Activated CD4-positive, alpha-beta T cell treated with anti-CD3 and anti-CD28 coated beads for 4 hours (primary cell): ENCODE measurements at regions not wholly inside any gene's neighbourhood (a gene's known extent, or its start where the extent isn't known, plus 50 kb on each side); places are given as distances from the start of the nearest gene placed in this dataset.
"Not testable (repeated sequence)": the region's sequence is repeated elsewhere in the genome, so short reads cannot be mapped to it uniquely, and the experiment has no call there.

ENCODE experiments used
- DNase-seq, 2 donors: peaks; one replicate each; pipeline ENCODE4 v3.0.0-alpha.2; 2020

GRCh38 chr12:131464081-131464480 is 246.8 kb upstream of the SFSWAP start:
- no peak for DNase-seq

DNA sequence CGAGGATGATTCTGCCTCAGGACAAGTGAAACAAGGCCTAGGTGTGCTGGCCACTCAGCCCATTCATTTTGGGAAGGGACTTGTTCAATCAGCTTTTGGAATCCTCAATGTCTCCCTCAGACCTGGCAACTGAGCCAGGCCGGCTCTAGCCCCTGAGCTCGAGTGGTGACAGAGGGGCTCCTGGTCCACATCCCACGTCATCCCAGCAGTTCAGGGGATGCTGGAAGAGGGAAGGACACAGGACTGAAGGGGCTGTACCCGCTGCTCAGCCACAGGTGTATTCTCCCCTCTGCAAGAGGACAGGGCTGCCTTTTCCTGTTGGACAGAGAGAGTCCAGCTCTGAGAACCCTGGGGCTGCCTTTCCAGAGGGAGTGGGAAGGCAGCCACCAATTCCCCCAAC is 244.6 kb upstream of the SFSWAP start:
- DNase-seq = no peak

GRCh38 chr12:131466932-131467331 is 244.0 kb upstream of the SFSWAP start:
- DNase-seq = no peak

DNA sequence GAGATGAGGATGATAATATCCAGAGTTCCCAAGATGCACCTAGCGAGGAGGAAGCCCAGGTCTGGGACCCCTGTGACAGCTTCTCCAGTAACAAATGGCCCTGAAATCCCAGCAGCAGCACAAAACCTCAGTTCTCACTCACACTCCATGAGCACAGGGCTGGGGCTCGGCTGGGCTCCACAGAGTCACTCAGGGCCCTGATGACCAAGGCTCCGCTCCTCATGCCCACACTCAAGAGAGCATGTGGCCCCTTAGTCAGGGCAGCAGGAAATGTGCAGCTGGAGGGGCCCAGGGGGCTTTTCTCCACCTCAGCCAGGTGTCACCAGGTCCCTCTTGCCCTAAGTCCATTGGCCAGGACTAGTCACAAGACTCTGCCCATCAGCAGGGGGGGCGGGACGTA is 242.7 kb upstream of the SFSWAP start:
- no peak for DNase-seq

GRCh38 chr12:131469945-131470344 is 240.9 kb upstream of the SFSWAP start:
- not testable (repeated sequence) for DNase-seq

DNA sequence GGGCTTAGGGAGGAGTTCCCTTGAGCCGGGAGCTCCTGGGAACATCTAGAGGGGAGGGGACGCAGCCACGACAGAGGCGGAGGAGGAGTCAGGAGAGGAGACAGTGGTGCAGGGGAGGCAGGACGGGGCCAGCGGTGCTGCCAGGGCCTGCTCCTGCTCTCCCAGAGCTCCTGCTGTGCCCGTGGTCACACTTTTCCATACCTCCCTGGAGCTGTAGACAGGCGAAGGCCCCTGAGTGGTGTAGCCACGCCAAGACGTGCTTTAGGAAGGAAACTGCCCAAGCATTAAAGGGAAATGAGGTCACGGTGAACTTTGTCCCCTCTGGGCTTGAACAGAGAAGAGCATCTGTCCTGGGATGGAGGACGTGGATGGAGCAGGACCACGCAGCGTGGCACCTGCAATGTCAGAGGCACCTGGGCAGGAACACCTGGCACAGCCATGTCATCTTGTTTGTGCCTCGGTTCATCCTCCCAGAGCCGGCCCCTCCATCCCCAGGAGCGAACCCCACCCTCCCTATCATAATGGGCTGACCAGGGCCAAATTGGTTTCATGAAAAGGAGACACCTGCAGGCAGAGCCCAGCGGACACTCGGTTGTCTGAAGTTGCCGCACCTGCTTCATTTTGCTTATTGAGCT is 239.5 kb upstream of the SFSWAP start:
- no peak for DNase-seq

DNA sequence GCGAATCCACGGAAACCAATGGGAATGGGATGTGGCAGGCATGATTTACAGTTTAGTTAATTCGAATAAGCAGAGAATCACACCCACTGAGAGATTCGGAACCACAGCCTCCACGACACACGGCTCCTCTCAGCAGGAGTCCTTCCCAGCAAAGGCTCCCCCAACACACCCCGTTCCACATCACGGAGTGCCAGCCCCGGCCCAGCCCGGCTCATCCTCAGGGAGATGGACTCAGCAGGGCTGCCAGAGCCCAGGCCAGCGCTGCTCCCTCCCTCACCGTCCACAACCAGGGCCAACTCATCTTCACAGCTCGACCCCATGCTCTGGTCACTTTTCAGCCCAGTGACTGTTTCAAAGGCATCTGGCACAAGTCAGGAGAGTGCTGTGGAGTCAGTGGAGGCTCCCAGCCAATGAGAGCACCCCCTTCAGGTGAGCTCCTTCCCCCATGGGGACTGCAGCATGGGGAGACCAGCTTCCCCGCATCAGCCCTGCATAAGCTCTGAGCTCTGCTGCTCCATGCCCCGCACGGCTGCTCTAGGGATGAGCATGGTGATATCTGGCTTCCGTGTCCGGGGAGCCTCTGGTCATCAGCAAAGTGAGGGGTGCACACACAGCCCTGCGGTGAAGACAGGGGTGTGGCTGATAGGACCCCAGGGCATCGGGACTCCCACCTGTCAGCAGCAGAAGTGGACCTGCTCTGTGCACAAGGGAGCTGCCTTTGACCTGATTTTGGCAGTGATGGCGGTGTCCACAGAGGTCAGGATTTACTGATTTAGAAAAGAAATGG is 238.8 kb upstream of the SFSWAP start:
- DNase-seq = no peak

DNA sequence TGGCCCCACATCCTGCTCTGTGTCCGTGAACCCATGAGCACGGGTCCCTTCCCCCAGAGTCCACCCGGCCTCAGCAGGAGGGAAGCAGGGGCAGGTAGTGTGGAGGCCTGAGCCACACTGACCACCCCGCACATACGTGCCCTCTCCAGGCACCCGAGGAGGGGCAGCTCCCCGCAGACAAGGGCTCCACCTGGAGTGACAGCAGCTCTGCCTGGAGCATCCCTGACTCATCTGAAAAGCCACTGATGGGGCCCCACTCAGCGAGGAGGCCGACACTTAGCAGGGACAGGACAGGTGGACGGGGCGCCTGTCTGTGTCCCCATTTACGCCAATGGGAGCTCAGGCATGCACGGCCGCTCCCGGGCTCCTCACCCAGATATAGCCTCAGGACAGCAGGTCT is 237.6 kb upstream of the SFSWAP start:
- DNase-seq = no peak

DNA sequence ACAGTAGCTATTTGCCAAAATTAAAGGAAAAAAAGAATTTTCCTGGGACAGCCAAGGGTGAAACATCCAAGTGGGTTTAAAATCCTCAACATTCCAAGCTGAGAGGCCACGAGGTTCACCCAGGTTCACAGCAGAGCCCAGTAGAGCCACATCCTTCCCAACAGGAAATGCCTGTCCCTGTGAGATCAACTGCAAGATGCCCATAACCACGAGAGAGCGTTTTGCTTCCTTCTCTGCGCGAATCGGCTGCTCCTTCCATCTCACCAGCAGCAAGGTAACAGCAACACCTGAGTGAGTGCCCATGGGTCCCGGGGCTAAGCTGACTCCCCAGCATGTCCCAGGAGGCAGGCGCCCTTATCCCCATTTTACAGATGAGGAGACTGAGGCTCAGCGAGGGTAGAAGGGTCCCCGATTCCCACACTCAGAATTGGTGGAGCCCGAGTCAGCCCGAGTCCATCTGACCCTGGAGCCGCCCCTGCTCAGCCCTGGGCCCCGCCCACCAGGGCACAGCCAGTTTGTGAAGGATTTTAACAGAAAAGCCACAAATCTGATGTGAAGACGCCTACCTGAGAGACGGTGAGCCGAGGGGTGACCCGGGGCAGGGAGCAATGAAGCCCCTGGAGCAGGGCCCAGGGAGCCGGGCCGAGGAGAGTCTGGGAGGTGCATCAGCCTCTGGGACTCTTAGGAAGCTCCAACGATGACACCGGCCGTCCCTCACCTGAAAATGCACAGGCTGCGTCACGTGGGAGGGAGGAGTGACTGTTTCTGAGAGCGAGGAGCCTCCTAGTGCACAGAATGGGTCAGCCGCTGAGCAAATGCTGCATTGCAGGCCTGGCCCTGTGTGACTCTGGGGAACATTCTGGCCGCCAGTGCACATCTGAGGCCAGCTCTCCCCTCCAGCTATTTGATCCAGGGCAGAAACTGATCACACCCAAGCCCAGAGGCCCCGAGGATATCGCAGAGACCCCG is 236.9 kb upstream of the SFSWAP start:
- DNase-seq = no peak

DNA sequence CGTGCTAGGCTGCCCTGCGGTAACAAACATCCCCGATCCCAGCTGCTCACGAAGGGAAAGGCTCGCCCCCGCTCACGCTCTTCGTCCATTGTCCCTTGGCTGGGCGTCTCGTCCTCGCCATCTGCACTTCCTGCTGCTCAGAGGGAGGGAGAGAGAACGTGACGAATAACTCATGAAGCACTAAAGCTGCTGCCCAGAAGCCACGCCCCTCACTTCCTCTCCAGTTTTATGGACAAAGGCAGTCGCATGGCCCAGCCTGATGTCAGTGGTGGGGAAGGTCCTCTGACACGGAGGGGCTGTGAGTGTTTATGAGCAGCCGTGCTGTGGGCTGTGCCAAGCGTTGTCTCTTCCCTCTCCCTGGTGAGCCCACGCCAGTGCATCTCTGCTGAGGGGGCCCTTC is 235.9 kb upstream of the SFSWAP start:
- not testable (repeated sequence) for DNase-seq

GRCh38 chr12:131477613-131478012 is 233.3 kb upstream of the SFSWAP start:
- DNase-seq = no peak

DNA sequence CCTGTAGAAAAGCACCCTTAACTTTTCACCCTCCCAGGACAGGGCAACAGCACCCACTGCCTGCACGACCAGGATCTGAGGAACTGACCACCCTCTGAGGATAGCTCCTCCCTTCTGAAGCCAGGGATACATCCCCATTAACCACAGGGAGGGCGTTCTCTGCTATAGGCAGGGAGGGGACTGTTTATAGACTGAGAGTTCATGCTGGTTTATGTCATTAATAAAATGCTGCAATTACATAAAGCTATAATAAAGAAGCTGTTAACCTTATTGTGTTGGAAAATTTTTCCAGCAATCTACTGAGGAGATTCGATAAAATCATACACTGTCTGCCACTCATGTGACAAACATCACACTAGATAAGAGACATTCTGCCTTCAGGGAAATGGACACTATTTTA is 232.4 kb upstream of the SFSWAP start:
- no peak for DNase-seq

DNA sequence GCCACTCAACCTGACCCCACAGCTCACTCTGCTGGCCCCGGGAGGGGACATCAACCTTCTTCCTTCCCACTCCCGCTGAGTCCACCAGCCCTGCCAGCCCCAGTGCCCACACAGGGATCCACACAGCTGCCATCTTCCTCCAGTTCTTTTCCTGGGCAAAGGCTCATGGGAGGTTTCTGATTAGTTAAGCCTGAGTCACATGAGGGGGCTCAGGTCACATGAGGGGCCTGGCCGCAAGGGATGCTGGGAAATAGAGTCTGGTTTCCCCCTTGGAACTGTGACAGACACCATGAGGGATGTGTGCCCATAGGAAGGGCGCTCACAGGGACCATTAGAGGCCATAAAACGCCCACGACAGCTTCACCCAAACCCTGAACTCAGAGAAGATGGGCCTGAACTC is 228.7 kb upstream of the SFSWAP start:
- DNase-seq = no peak

DNA sequence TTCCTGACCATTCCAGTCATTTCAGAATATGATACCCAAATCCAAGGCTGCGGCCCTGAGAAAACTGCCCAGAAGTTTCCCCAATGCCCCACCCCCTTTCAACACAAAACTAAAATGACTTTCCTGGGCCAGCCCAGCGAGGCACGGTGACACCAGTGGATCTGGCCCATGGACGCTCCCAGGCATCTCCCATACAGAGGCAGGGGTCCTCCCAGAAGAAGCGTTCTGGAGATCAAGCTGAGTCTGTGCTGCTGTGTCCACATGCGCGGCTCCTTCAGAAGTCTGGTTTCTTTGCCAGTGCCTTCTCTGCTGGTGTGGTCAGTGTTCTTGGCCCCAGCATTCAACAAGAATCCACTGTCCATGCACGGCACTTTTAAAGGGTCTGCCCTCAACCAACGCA is 228.2 kb upstream of the SFSWAP start:
- no peak for DNase-seq

DNA sequence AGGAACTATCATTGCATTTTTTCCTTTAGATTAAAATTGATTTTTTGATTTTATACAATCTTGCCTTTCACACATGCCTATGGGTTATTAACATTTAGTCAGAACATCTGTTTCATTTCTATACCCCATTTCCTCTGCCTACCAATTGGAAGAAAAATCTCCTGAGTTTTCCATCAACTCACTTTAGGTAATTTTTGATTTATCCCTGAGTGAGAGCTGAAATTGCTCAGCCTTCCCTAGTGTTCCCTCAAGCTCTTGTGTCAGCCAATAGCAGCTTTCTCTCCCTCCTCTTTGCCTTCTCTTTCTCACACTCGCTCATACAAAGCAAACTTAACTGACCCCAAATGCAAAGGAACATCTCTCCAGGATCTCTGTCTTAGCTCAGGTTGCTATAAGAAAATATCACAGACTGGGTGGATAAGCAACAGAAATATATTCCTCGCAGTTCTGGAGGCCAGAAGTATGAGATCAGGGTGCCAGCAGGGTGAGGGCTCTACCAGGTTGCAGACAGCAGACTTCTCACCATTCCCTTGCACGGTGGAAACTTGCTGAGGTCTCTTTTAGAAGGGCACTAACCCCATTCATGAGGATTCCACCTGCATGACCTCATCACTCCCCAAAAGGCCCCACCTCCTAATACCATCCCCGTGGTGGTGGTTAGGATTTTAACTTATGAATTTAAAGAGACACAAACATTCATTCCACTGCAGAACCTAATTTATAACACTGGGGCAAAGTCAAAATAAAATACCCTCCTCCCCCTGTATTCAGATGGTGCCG is 224.2 kb upstream of the SFSWAP start:
- DNase-seq = no peak

DNA sequence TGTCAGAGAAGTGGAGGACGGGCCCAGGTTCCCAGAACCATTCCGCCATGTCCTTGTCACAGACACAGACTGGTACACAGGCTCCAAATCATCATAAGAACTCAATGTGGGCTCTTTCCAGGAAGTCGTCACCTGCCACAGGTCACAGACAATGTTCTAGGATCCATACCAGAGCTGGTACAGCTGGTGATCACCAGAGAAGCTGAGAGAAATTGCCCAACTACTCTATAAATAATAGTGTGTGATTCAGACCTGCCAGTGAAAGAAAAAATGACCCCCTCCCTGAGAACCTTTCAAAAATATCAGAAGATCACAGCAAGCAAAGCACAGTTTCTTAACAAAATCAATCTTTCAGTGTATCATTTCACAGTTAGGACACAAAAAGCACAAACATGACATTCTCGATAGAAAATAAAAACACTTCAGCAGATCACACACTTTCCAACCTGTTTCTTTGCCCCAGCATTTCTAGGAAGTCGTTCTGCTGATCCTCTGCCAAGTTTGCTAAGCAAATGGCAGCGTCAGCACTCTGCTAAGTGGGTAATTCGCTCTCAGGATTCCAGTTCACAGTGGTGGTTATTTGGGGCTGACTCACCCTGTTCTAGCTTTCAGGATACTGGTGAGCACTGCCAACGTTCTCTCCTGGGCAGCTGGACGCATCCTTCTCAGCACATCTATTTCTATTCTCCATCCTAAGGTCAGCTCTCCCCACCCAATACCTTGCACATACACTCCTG is 223.3 kb upstream of the SFSWAP start:
- no peak for DNase-seq

DNA sequence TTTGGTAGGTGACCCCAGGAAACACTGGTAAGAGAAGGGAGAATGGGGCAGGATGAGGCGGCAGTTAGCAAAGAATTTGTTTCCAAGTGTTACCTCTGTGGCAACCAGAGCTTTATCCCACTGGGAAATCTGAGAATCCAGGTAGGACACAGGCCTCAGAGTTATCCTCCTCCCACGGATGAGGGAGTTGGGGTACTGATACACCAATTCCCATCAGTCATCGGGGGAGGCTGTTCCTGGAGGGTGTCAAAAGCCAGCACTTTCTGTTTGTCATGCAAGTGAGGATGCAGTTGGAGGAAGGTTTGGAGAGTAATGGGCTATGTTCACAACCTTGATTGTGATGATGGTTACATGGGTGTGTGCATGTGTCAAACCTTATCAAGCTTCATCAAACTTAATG is 221.2 kb upstream of the SFSWAP start:
- DNase-seq = no peak

DNA sequence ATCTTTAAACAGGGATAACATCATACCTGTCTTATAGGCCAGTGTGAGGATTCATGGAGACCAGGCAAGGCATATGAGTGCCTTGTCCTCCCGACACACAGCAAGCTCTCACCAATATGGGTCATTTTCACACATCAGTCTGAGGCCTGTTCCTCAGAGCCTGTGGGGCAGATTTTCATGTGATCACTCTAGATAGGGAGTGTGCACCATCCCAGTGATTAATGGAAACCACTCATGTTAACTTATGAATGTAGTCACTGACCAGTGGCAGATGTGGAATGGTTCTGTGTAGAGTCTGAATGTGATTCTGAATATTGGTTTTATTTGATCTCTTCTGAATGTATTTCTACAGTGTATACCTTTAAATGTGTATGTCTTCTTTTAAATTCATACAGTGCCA is 219.7 kb upstream of the SFSWAP start:
- no peak for DNase-seq

DNA sequence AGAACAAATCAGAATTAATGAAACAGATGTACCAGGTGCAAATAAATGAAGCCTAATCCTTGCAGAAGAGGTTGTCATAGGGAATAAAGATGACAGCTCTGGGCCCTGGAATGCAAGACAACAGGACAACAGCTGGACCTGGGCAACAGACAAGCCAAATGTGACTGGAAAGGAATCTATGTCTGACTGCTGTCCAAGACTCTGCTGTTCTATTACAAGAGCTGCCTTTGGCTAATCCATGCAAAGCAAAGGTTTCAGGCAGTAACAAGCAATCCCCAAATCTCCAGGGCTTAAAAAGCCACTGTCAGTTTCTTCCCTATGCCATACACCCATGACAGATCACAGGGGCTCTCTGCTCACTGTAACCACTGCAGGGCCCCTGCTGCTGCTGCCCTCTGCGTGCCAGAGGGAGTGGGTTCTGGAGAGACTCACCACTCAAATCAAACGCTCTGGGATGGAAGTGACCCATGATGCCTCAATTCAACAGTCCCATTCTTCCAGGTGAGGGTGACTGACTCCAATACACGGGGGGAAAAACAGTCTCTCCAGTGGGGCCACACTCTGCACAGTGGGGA is 218.9 kb upstream of the SFSWAP start:
- DNase-seq = no peak

GRCh38 chr12:131493068-131493826 is 217.6 kb upstream of the SFSWAP start:
- no peak for DNase-seq

DNA sequence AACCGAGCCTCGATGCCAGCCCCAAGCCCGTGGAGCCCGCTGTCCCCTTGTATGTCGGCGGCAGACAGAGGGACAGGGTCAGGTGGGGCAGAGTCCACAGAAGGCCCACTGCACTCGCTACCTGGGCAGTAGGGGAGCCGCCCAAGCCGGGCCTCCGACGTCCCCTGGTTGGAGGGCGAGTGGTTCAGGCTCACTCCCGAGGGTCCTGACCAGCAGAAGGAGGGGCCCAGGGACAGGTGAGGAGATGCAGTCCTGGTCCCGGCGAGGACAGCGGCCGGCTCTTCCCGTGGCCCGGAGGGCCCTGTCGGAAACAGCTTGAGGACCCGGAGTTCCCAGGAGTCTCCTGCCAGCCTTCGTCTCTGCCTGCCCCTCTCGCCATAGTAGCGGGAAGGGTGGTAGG is 216.7 kb upstream of the SFSWAP start:
- DNase-seq = no peak
